ENCODE measurements at regions not wholly inside any gene's neighbourhood (a gene's known extent, or its start where the extent isn't known, plus 50 kb on each side); places are given as distances from the start of the nearest gene placed in this dataset.

DNA sequence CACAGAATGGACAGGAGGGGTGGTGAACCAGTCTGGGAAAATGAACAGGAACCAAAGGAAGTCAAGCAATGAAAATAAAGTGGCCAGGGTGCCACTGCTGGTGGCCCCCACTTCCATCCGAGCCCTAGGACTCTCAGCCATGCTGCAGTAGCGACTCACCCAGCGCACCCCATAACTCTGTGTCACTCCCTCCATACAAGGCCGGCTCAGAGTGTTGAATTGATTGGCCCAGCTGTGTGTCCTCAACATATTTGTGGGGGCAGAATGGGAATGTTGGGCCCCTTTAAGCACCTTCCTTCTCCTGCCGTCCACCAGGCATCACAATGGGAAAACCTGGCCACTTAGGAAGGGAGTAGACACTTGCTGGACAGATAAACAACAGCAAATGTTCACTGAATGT lies 169.0 kb upstream of the SDK2 start:
- Histone ChIP-seq H3K27ac (ENCODE audit: low read depth, low read length) (no peak overlapping the region), H3K4me2 (ENCODE audit: low read length) (no peak overlapping the region), H2AFZ (ENCODE audit: low read depth, low read length, poor library complexity, severe bottlenecking) (no peak overlapping the region), H4K20me1 (ENCODE audit: insufficient read depth) (no peaks in the 10 kb centered on the region), H3K9me2 (ENCODE audit: insufficient read depth) (no peaks in the 10 kb centered on the region), H3K36me3 (ENCODE audit: control insufficient read depth in 1 of 2, insufficient read depth in 2 of 2, low read length in 2 of 2) (no peaks in the 10 kb centered on the region), H3K9ac (ENCODE audit: low read length) (no peak overlapping the region), H3K4me1 (ENCODE audit: control insufficient read depth in 1 of 2, insufficient read depth in 2 of 2, low read length in 2 of 2) (no peaks in the 10 kb centered on the region), H3K79me2 (ENCODE audit: insufficient read depth, low read length) (no peaks in the 10 kb centered on the region), H3K27me3 (ENCODE audit: insufficient read depth, low read length) (peaks cover 18% of the 10 kb centered on the region), H3K9me3 (ENCODE audit: control insufficient read depth in 1 of 2, insufficient read depth in 1 of 2, low read depth in 1 of 2, low read length in 2 of 2) (no peaks in the 10 kb centered on the region; a peak in 1 of 4 replicates), H3K4me3 (replicated peaks in 1 of 2; ENCODE audit: low read depth in 1 of 2, low read length in 2 of 2) (no peak overlapping the region)
- ATAC-seq = no peak
- BruUV-seq (replicated peaks) = no TSS peak
- CTCF ChIA-PET = interaction anchor here (0.9 kb wide), 1 partner anchor 15 kb away, joined by 3 read pairs; no protein-coding TSS in a partner anchor
- POLR2A ChIA-PET = no interaction called here
- DNase-seq (ENCODE audit: low read depth, low spot score) = no peak
- RAD21 ChIA-PET (ENCODE audit: low non-redundant PET in 1 of 2, low total read pairs in 2 of 2, uncharacterized antibody in 2 of 2, unreplicated experiment in 2 of 2) = no interaction called here
- TF ChIP-seq SRF (IDR thresholded peaks at IDR 0.05; ENCODE audit: low read depth) (no peak), ELF1 (IDR thresholded peaks at IDR 0.05; ENCODE audit: borderline replicate concordance, low read depth) (no peak), TCF7L2 (IDR thresholded peaks at IDR 0.05; ENCODE audit: borderline replicate concordance, extremely low read depth, insufficient read depth, insufficient read length) (no peak), JUND (IDR thresholded peaks at IDR 0.05) (no peak), ZFX (IDR thresholded peaks at IDR 0.05) (no peak), CBX3 (IDR thresholded peaks at IDR 0.05; ENCODE audit: low read depth) (no peak), CEBPB (IDR thresholded peaks at IDR 0.05; ENCODE audit: low read depth) (no peak), SP1 (IDR thresholded peaks at IDR 0.05; ENCODE audit: low read depth) (no peak), FOSL1 (IDR thresholded peaks at IDR 0.05; ENCODE audit: low read depth) (no peak), POLR2A (IDR thresholded peaks at IDR 0.05; ENCODE audit: borderline replicate concordance, extremely low read depth, insufficient read depth, insufficient read length) (no peak), YY1 (IDR thresholded peaks at IDR 0.05; ENCODE audit: extremely low read depth, insufficient replicate concordance, low read depth, low read length) (no peak), ZNF274 (IDR thresholded peaks at IDR 0.05; ENCODE audit: low read depth, low read length) (no peak)
- TF ChIP-seq, protein P1, sequence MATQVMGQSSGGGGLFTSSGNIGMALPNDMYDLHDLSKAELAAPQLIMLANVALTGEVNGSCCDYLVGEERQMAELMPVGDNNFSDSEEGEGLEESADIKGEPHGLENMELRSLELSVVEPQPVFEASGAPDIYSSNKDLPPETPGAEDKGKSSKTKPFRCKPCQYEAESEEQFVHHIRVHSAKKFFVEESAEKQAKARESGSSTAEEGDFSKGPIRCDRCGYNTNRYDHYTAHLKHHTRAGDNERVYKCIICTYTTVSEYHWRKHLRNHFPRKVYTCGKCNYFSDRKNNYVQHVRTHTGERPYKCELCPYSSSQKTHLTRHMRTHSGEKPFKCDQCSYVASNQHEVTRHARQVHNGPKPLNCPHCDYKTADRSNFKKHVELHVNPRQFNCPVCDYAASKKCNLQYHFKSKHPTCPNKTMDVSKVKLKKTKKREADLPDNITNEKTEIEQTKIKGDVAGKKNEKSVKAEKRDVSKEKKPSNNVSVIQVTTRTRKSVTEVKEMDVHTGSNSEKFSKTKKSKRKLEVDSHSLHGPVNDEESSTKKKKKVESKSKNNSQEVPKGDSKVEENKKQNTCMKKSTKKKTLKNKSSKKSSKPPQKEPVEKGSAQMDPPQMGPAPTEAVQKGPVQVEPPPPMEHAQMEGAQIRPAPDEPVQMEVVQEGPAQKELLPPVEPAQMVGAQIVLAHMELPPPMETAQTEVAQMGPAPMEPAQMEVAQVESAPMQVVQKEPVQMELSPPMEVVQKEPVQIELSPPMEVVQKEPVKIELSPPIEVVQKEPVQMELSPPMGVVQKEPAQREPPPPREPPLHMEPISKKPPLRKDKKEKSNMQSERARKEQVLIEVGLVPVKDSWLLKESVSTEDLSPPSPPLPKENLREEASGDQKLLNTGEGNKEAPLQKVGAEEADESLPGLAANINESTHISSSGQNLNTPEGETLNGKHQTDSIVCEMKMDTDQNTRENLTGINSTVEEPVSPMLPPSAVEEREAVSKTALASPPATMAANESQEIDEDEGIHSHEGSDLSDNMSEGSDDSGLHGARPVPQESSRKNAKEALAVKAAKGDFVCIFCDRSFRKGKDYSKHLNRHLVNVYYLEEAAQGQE (IDR thresholded peaks at IDR 0.05; ENCODE audit: low read depth) = no peak
- TF ChIP-seq, protein P2, sequence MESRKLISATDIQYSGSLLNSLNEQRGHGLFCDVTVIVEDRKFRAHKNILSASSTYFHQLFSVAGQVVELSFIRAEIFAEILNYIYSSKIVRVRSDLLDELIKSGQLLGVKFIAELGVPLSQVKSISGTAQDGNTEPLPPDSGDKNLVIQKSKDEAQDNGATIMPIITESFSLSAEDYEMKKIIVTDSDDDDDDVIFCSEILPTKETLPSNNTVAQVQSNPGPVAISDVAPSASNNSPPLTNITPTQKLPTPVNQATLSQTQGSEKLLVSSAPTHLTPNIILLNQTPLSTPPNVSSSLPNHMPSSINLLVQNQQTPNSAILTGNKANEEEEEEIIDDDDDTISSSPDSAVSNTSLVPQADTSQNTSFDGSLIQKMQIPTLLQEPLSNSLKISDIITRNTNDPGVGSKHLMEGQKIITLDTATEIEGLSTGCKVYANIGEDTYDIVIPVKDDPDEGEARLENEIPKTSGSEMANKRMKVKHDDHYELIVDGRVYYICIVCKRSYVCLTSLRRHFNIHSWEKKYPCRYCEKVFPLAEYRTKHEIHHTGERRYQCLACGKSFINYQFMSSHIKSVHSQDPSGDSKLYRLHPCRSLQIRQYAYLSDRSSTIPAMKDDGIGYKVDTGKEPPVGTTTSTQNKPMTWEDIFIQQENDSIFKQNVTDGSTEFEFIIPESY (IDR thresholded peaks at IDR 0.05; ENCODE audit: extremely low read depth, insufficient replicate concordance, low read length) = no peak
- TF ChIP-seq, protein P3, sequence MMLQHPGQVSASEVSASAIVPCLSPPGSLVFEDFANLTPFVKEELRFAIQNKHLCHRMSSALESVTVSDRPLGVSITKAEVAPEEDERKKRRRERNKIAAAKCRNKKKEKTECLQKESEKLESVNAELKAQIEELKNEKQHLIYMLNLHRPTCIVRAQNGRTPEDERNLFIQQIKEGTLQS (IDR thresholded peaks at IDR 0.05) = no peak
- TF ChIP-seq, protein P4, sequence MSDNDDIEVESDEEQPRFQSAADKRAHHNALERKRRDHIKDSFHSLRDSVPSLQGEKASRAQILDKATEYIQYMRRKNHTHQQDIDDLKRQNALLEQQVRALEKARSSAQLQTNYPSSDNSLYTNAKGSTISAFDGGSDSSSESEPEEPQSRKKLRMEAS (IDR thresholded peaks at IDR 0.05) = no peak
- intact Hi-C loops (cut with micrococcal nuclease) = no loop called here

Data from HCT116 (cell line).